Natural killer cell (primary cell): ENCODE measurements at regions not wholly inside any gene's neighbourhood (a gene's known extent, or its start where the extent isn't known, plus 50 kb on each side); places are given as distances from the start of the nearest gene placed in this dataset.

Experiments used
- ATAC-seq, 3 donors: fragments of 150-1000 bp in 2 of 3; fragments of 200-7000 bp in 1 of 3; cut with Tn5 transposase; 1 replicate in 1 of 3; 2 replicates in 2 of 3; pipeline ENCODE4 v1.10.0; 2021; ENCODE audit warnings: mild to moderate bottlenecking in 2 of 3, moderate library complexity in 2 of 3
- DNase-seq, 2 donors: peaks; one replicate each; pipeline versions ENCODE4 v3.0.0 to v3.0.0-alpha.2; 2013 to 2021; ENCODE audit warnings: mixed read lengths in 1 of 2
- H3K27ac ChIP-seq: one replicate; pipeline ENCODE4 v1.5.1; 2013; ENCODE audit warnings: mild to moderate bottlenecking, low read length
- H3K27me3 ChIP-seq: one replicate; pipeline ENCODE4 v1.6.1; 2013; ENCODE audit warnings: low read length; ENCODE audit not compliant: control insufficient read depth, insufficient read depth
- H3K36me3 ChIP-seq: one replicate; pipeline ENCODE4 v1.6.1; 2013; ENCODE audit warnings: low read length; ENCODE audit not compliant: control insufficient read depth, insufficient read depth
- H3K4me1 ChIP-seq: one replicate; pipeline ENCODE4 v1.6.1; 2013; ENCODE audit warnings: low read length; ENCODE audit not compliant: control insufficient read depth, insufficient read depth
- H3K4me3 ChIP-seq: one replicate; pipeline ENCODE4 v1.5.1; 2013; ENCODE audit warnings: low read length
- H3K9me3 ChIP-seq: one replicate; pipeline ENCODE4 v1.6.1; 2013; ENCODE audit warnings: low read length; ENCODE audit not compliant: control insufficient read depth, insufficient read depth
- H3K27ac Mint-ChIP-seq, 2 donors: one replicate each; pipeline ENCODE4 v1.8.0; 2022; ENCODE audit warnings: mild to moderate bottlenecking in 2 of 2, mixed read lengths in 2 of 2, moderate library complexity in 1 of 2
- H3K27me3 Mint-ChIP-seq, 2 donors: one replicate each; pipeline ENCODE4 v1.8.0; 2022; ENCODE audit warnings: low read depth in 2 of 2, mixed read lengths in 2 of 2
- H3K36me3 Mint-ChIP-seq: one replicate; pipeline ENCODE4 v1.8.0; 2022; ENCODE audit warnings: mixed read lengths
- H3K4me1 Mint-ChIP-seq, 2 donors: one replicate each; pipeline ENCODE4 v1.8.0; 2022; ENCODE audit warnings: mixed read lengths in 2 of 2
- H3K4me3 Mint-ChIP-seq: one replicate; pipeline ENCODE4 v1.8.0; 2022; ENCODE audit warnings: mild to moderate bottlenecking, moderate library complexity, mixed read lengths
- H3K9me3 Mint-ChIP-seq, 2 donors: one replicate each; pipeline ENCODE4 v1.8.0; 2022; ENCODE audit warnings: mixed read lengths in 2 of 2
- CTCF ChIP-seq: fragments of 200-600 bp; IDR thresholded peaks from one replicate; pipeline ENCODE4 v1.8.0; 2022; ENCODE audit warnings: antibody characterized with exemption
- WGBS: methylation state at CpG from one replicate; pipeline ENCODE4 v1.1.7; 2013; ENCODE audit warnings: missing lambda C conversion rate; ENCODE audit not compliant: insufficient coverage; 5-methylcytosine and 5-hydroxymethylcytosine counted together
- intact Hi-C: fragments of 100-400 bp; cut with micrococcal nuclease; formaldehyde crosslinking; loops from one replicate; pipeline ENCODE4 v1.14.2; 2022

DNA sequence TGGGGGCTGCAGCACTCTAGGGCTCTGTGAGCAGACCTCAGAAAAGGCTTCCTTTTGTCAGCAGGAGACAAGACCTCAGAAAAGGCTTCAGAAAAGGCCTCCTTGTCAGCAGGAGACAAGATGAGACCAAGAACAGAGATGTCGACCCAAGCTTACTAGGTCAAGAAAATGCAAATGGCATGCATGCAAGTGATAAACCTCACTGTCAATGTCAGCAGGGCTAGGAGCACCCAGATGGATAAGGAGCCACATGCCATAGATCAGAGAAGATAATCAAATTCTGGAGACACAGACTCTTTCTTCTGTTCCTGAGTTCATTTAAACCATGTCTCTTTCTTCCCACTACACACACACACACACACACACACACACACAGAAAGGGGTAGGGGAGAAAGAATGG is 285.9 kb downstream of the CHRM3 start:
- Mint-ChIP-seq H3K4me1 (no peaks in the 10 kb centered on the region), H3K4me3 (no peak overlapping the region), H3K27me3 (peaks cover 0 to 2% of the 10 kb centered on the region in 2 donors), H3K9me3 (no peaks in the 10 kb centered on the region), H3K36me3 (no peaks in the 10 kb centered on the region), H3K27ac (no peak overlapping the region)
- Histone ChIP-seq H3K27me3 (no peaks in the 10 kb centered on the region), H3K36me3 (no peaks in the 10 kb centered on the region), H3K9me3 (no peaks in the 10 kb centered on the region), H3K27ac (no peak overlapping the region), H3K4me1 (no peaks in the 10 kb centered on the region), H3K4me3 (no peak overlapping the region)
- WGBS, result 80% methylated on average over 1 of the region's 1 CpG
- ATAC-seq (no peak), DNase-seq (no peak)
- intact Hi-C loops, result no loop called here
- TF ChIP-seq CTCF, result no peak

DNA sequence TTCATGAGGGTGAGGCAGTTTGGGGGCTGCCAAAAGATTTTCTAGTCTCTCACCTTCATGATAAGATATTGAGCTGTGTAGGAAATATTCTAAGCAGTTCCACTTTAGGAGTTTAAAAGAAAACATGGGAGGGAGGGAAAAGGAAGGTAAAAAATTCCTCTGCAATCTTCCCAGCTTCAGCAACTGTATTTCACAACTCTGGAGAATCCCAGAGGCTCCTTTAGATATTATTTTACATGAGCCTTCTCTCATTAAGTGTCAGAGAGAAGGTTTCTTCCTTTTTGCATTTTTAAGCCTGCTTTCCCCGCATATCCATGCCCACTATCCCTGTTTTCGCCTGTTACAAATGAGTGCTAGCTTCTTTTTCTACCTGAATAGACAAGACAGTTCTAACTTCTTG is 289.4 kb downstream of the CHRM3 start:
- H3K36me3 Mint-ChIP-seq, result no peaks in the 10 kb centered on the region
- H3K27me3 Mint-ChIP-seq, result no peaks in the 10 kb centered on the region
- H3K4me3 Mint-ChIP-seq, result no peak overlapping the region
- no peak overlapping the region for H3K27ac Mint-ChIP-seq
- no peak for DNase-seq
- no peaks in the 10 kb centered on the region for H3K9me3 Mint-ChIP-seq
- Histone ChIP-seq H3K36me3 (no peaks in the 10 kb centered on the region), H3K27me3 (no peaks in the 10 kb centered on the region), H3K9me3 (no peaks in the 10 kb centered on the region), H3K4me1 (no peaks in the 10 kb centered on the region), H3K27ac (no peak overlapping the region), H3K4me3 (no peak overlapping the region)
- intact Hi-C loops, result no loop called here
- ATAC-seq, result no peak
- 80% methylated on average over 2 of the region's 2 CpGs for WGBS
- no peaks in the 10 kb centered on the region for H3K4me1 Mint-ChIP-seq
- TF ChIP-seq CTCF, result no peak

- Histone ChIP-seq H3K36me3 (no peaks in the 10 kb centered on the region), H3K9me3 (no peaks in the 10 kb centered on the region), H3K4me3 (no peak overlapping the region), H3K4me1 (no peaks in the 10 kb centered on the region), H3K27ac (no peak overlapping the region), H3K27me3 (no peaks in the 10 kb centered on the region)
- DNase-seq (no peak), ATAC-seq (peak in 2 of 3 donors; percentile 53 to 56)
- Mint-ChIP-seq H3K27me3 (no peaks in the 10 kb centered on the region), H3K9me3 (no peaks in the 10 kb centered on the region), H3K4me3 (no peak overlapping the region), H3K4me1 (no peaks in the 10 kb centered on the region), H3K27ac (no peak overlapping the region), H3K36me3 (no peaks in the 10 kb centered on the region)
- intact Hi-C loops, result no loop called here
- no peak for TF ChIP-seq CTCF
- WGBS, result 93% methylated on average over 4 of the region's 4 CpGs
Measured at GRCh38 chr1:239676522-239677273, 290.3 kb downstream of the CHRM3 start.

DNA sequence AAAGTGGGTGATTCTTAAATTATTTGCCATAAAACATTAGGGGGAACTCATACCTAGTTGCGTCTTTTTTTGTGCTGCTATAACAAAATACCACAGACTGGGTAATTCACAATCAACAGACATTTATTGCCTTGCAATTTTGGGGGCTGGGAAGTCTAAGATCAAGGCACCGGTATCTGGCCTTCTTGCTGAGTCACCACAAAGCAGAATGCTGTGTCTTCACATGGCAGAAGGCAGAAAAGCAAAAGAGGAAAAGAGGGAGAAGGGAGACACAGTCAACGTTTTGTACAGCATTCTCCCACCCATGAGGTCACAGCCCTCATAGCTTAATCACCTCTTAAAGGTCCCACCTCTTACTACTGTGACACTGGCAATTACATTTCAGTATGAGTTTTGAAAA is 291.0 kb downstream of the CHRM3 start:
- H3K4me3 ChIP-seq, result no peak overlapping the region
- Mint-ChIP-seq H3K27ac (no peak overlapping the region), H3K4me1 (no peaks in the 10 kb centered on the region), H3K4me3 (no peak overlapping the region), H3K27me3 (no peaks in the 10 kb centered on the region), H3K9me3 (no peaks in the 10 kb centered on the region), H3K36me3 (no peaks in the 10 kb centered on the region)
- 38% methylated on average over 1 of the region's 3 CpGs for WGBS
- no peaks in the 10 kb centered on the region for H3K4me1 ChIP-seq
- no peak for DNase-seq
- no peaks in the 10 kb centered on the region for H3K9me3 ChIP-seq
- TF ChIP-seq CTCF, result no peak
- no peaks in the 10 kb centered on the region for H3K27me3 ChIP-seq
- H3K27ac ChIP-seq, result no peak overlapping the region
- no peaks in the 10 kb centered on the region for H3K36me3 ChIP-seq
- no peak for ATAC-seq
- intact Hi-C loops, result no loop called here
